ENCODE measurements at regions not wholly inside any gene's neighbourhood (a gene's known extent, or its start where the extent isn't known, plus 50 kb on each side); places are given as distances from the start of the nearest gene placed in this dataset.

GRCh38 chr5:143551820-143552251, 148.3 kb upstream of the NR3C1 start:
- Histone ChIP-seq H3K9me3 (ENCODE audit: insufficient read depth in 2 of 2, low read depth in 1 of 2, low read length in 1 of 2) (no peaks in the 10 kb centered on the region; a peak in 1 of 4 replicates), H3K14ac (ENCODE audit: insufficient read length) (no peak overlapping the region), H3K4ac (replicated peaks; ENCODE audit: insufficient read length, low read depth, low read length) (no peak overlapping the region), H4K91ac (replicated peaks; ENCODE audit: insufficient read length, low read length) (no peak overlapping the region), H2BK5ac (ENCODE audit: low read depth, low read length) (no peak overlapping the region), H3K56ac (replicated peaks; ENCODE audit: insufficient read length, low read depth, low read length) (no peak overlapping the region), H3K9ac (replicated peaks in 1 of 4; ENCODE audit: extremely low read depth in 1 of 4, low read depth in 3 of 4, low read length in 3 of 4) (no peak overlapping the region), H3K4me2 (ENCODE audit: insufficient read depth in 1 of 2, low read depth in 2 of 2, low read length in 2 of 2) (no peak overlapping the region), H3K18ac (ENCODE audit: extremely low read depth, low read length) (no peak overlapping the region), H3K36me3 (ENCODE audit: control insufficient read depth in 2 of 4, insufficient read depth in 4 of 4, low read length in 3 of 4) (no peaks in the 10 kb centered on the region), H4K5ac (ENCODE audit: insufficient read length, low read depth, low read length) (no peak overlapping the region), H4K8ac (ENCODE audit: extremely low read depth, insufficient read depth, low read length) (no peak overlapping the region), H4K20me1 (replicated peaks in 1 of 2; ENCODE audit: control insufficient read depth in 1 of 2, insufficient read depth in 2 of 2, low read length in 2 of 2) (no peaks in the 10 kb centered on the region), H2BK15ac (ENCODE audit: low read length) (no peak overlapping the region), H2AK5ac (ENCODE audit: low read depth, low read length) (no peak overlapping the region), H2BK20ac (ENCODE audit: low read length) (no peak overlapping the region), H3K27ac (ENCODE audit: low read depth, low read length) (no peak overlapping the region), H3K79me1 (ENCODE audit: low read depth, low read length) (no peaks in the 10 kb centered on the region), H3K4me1 (replicated peaks in 1 of 4; ENCODE audit: control insufficient read depth in 3 of 4, insufficient read depth in 4 of 4, low read length in 3 of 4) (no peaks in the 10 kb centered on the region), H2BK120ac (replicated peaks; ENCODE audit: low read depth, low read length) (no peak overlapping the region), H2AFZ (ENCODE audit: low read length) (no peak overlapping the region), H3K27me3 (replicated peaks in 1 of 4; ENCODE audit: control insufficient read depth in 3 of 4, extremely low read depth in 1 of 4, insufficient read depth in 3 of 4, low read length in 3 of 4) (no peaks in the 10 kb centered on the region; a peak in 1 of 7 replicates), H2BK12ac (ENCODE audit: low read depth, low read length) (no peak overlapping the region), H3K4me3 (ENCODE audit: extremely low read depth in 1 of 4, insufficient read depth in 2 of 4, low read depth in 3 of 4, low read length in 4 of 4) (no peak overlapping the region), H3K23me2 (ENCODE audit: low read depth, low read length) (no peaks in the 10 kb centered on the region), H3K79me2 (ENCODE audit: control insufficient read depth in 1 of 2, insufficient read depth in 2 of 2, low read length in 2 of 2) (no peaks in the 10 kb centered on the region), H3K23ac (ENCODE audit: insufficient read length) (no peak overlapping the region)
- POLR2A ChIA-PET (ENCODE audit: partially characterized antibody), result no interaction called here
- no peak for DNase-seq (ENCODE audit: low read depth in 1 of 2, low spot score in 2 of 2)
- FAIRE-seq, result no peak
- TF ChIP-seq CBX5 (IDR thresholded peaks at IDR 0.05; ENCODE audit: low read depth, low read length) (no peak), SIRT6 (IDR thresholded peaks at IDR 0.05; ENCODE audit: low read length) (no peak), POLR2A (IDR thresholded peaks at IDR 0.05; ENCODE audit: control extremely low read depth in 1 of 2, low read depth in 2 of 2, low read length in 2 of 2) (no peak), CEBPB (IDR thresholded peaks at IDR 0.05; ENCODE audit: low read depth, low read length) (no peak), MAFK (IDR thresholded peaks at IDR 0.05; ENCODE audit: low read depth, low read length) (no peak)
- 83% methylated on average over 2 of the region's 2 CpGs; no CpG with 5 or more reads in 1 of the 2 experiments for WGBS, 2 experiments (ENCODE audit: extremely low coverage in 1 of 2, insufficient coverage in 1 of 2, insufficient read length in 1 of 2, insufficient replicate concordance in 2 of 2, low coverage in 1 of 2, low lambda C conversion rate in 2 of 2, missing lambda C conversion rate in 1 of 2)
- CTCF ChIA-PET (ENCODE audit: partially characterized antibody), result no interaction called here
